Fibroblast of upper back skin (primary cell): ENCODE measurements at regions not wholly inside any gene's neighbourhood (a gene's known extent, or its start where the extent isn't known, plus 50 kb on each side); places are given as distances from the start of the nearest gene placed in this dataset.

Experiments
- DNase-seq: peaks from one replicate; pipeline ENCODE4 v3.0.0-alpha.2; 2013

GRCh38 chr1:79113836-79114235 lies 107.3 kb upstream of the ADGRL4 start:
- DNase-seq, result no peak

- DNase-seq, result no peak
These were observed 104.2 kb upstream of the ADGRL4 start for GRCh38 chr1:79110749-79111148.

- no peak for DNase-seq
These were observed 102.9 kb upstream of the ADGRL4 start for GRCh38 chr1:79109445-79109844.

GRCh38 chr1:79105500-79105899 lies 99.0 kb upstream of the ADGRL4 start:
- DNase-seq, result no peak

- no peak for DNase-seq
These were observed 98.1 kb upstream of the ADGRL4 start for GRCh38 chr1:79104617-79105016.

GRCh38 chr1:79100385-79100784 lies 93.9 kb upstream of the ADGRL4 start:
- peak; percentile 70 for DNase-seq

GRCh38 chr1:79090985-79091384 lies 84.5 kb upstream of the ADGRL4 start:
- DNase-seq, result no peak

GRCh38 chr1:79089946-79090345 lies 83.4 kb upstream of the ADGRL4 start:
- DNase-seq, result no peak

- no peak for DNase-seq
These were observed 75.7 kb upstream of the ADGRL4 start for GRCh38 chr1:79082233-79082632.

- DNase-seq, result peak; percentile 88
These were observed 73.2 kb upstream of the ADGRL4 start for GRCh38 chr1:79079770-79080169.

- no peak for DNase-seq
These were observed 68.4 kb upstream of the ADGRL4 start for GRCh38 chr1:79074975-79075374.

GRCh38 chr1:79069828-79070227 lies 63.3 kb upstream of the ADGRL4 start:
- DNase-seq, result no peak

GRCh38 chr1:79059341-79059740 lies 52.8 kb upstream of the ADGRL4 start:
- peak; percentile 67 for DNase-seq
